ENCODE measurements at regions not wholly inside any gene's neighbourhood (a gene's known extent, or its start where the extent isn't known, plus 50 kb on each side); places are given as distances from the start of the nearest gene placed in this dataset.

DNA sequence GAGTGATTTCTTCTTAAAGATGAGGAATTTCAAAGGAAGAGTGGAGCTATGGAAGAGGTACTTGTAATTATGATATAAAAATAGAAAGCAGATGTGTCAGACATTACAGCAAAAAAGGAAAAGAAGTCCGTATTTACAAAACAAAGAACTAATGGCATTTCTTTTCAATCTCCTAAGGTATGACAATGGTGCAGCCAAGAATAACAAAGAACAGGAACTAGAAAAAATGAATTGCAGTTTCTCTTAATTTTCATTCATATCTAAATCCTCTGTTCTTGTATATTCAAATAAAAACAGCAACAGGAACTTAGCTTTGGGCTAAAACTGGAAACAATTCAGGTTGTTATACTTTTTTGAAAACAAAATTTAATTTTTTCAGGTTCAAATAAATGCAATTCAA lies 105.1 kb downstream of the SPRY1 start:
- TF ChIP-seq, protein P1, sequence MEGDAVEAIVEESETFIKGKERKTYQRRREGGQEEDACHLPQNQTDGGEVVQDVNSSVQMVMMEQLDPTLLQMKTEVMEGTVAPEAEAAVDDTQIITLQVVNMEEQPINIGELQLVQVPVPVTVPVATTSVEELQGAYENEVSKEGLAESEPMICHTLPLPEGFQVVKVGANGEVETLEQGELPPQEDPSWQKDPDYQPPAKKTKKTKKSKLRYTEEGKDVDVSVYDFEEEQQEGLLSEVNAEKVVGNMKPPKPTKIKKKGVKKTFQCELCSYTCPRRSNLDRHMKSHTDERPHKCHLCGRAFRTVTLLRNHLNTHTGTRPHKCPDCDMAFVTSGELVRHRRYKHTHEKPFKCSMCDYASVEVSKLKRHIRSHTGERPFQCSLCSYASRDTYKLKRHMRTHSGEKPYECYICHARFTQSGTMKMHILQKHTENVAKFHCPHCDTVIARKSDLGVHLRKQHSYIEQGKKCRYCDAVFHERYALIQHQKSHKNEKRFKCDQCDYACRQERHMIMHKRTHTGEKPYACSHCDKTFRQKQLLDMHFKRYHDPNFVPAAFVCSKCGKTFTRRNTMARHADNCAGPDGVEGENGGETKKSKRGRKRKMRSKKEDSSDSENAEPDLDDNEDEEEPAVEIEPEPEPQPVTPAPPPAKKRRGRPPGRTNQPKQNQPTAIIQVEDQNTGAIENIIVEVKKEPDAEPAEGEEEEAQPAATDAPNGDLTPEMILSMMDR (conservative IDR thresholded peaks at IDR 0.05) = no peak
- TF ChIP-seq ZFX (IDR thresholded peaks at IDR 0.05) = no peak
